C4-2B (cell line): ENCODE measurements at regions not wholly inside any gene's neighbourhood (a gene's known extent, or its start where the extent isn't known, plus 50 kb on each side); places are given as distances from the start of the nearest gene placed in this dataset.

Experiments
- ZFX ChIP-seq: fragments of 450-650 bp; IDR thresholded peaks from 2 replicates; pipeline ENCODE4 v1.6.1; 2017
- TF ChIP-seq, protein P1 (sequence below): fragments of 450-650 bp; conservative IDR thresholded peaks from 2 replicates; pipeline ENCODE4 v1.5.1; 2017; ENCODE audit warnings: mild to moderate bottlenecking

DNA sequence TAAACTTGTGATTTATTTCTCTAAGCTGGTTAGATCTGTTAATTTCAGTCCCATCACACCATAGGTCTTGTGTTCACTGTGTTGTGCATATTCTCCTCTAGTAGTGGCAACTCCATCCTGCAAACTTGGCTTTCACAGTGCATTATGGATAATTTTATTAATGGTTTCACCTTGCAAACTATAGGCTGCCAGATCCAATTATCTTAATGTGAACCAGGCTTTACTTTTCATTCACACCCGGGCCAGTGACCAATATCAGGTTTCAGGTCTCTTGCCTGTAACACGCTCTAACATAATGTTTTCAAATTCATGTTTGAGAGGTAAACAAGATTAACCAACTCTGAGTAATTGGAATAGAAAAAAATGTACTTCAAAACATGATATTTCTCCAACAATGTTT, 1293.0 kb downstream of the REEP3 start:
- no peak for TF ChIP-seq ZFX
- TF ChIP-seq, protein P1, sequence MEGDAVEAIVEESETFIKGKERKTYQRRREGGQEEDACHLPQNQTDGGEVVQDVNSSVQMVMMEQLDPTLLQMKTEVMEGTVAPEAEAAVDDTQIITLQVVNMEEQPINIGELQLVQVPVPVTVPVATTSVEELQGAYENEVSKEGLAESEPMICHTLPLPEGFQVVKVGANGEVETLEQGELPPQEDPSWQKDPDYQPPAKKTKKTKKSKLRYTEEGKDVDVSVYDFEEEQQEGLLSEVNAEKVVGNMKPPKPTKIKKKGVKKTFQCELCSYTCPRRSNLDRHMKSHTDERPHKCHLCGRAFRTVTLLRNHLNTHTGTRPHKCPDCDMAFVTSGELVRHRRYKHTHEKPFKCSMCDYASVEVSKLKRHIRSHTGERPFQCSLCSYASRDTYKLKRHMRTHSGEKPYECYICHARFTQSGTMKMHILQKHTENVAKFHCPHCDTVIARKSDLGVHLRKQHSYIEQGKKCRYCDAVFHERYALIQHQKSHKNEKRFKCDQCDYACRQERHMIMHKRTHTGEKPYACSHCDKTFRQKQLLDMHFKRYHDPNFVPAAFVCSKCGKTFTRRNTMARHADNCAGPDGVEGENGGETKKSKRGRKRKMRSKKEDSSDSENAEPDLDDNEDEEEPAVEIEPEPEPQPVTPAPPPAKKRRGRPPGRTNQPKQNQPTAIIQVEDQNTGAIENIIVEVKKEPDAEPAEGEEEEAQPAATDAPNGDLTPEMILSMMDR: no peak
